Activated B cell treated with CpG ODN at 0.5 μM for 24 hours (primary cell): ENCODE measurements at regions not wholly inside any gene's neighbourhood (a gene's known extent, or its start where the extent isn't known, plus 50 kb on each side); places are given as distances from the start of the nearest gene placed in this dataset.

ENCODE experiments used
- ATAC-seq: fragments of 200-7000 bp; cut with Tn5 transposase; one replicate; pipeline ENCODE4 v1.10.0; 2021; ENCODE audit warnings: low read depth, mild to moderate bottlenecking, moderate library complexity
- CTCF ChIA-PET: fragments of 350-600 bp; sonication (Branson Sonifier 250); formaldehyde crosslinking; loops from one replicate; lab custom pipeline; 2021; ENCODE audit warnings: antibody characterized with exemption; lab: Charles Lee
- POLR2A ChIA-PET: fragments of 350-600 bp; sonication (Branson Sonifier 250); formaldehyde crosslinking; loops from one replicate; lab custom pipeline; 2021; ENCODE audit warnings: antibody characterized with exemption; lab: Charles Lee
- DNase-seq: peaks from one replicate; pipeline ENCODE4 v3.0.0; 2022
- H3K27ac Mint-ChIP-seq: one replicate; pipeline ENCODE4 v1.8.0; 2020; ENCODE audit warnings: mixed read lengths
- H3K27me3 Mint-ChIP-seq: one replicate; pipeline ENCODE4 v1.8.0; 2021; ENCODE audit warnings: mixed read lengths
- H3K36me3 Mint-ChIP-seq: one replicate; pipeline ENCODE4 v1.8.0; 2021; ENCODE audit warnings: low read depth, mixed read lengths
- H3K4me1 Mint-ChIP-seq: one replicate; pipeline ENCODE4 v1.8.0; 2021; ENCODE audit warnings: mixed read lengths
- H3K4me3 Mint-ChIP-seq: one replicate; pipeline ENCODE4 v1.8.0; 2020; ENCODE audit warnings: mild to moderate bottlenecking, mixed read lengths
- H3K9me3 Mint-ChIP-seq: one replicate; pipeline ENCODE4 v1.8.0; 2020; ENCODE audit warnings: mixed read lengths
- CTCF ChIP-seq: fragments of 200-600 bp; IDR thresholded peaks from one replicate; pipeline ENCODE4 v1.8.0; 2022; ENCODE audit warnings: antibody characterized with exemption, mild to moderate bottlenecking
- intact Hi-C: fragments of 100-400 bp; cut with micrococcal nuclease; formaldehyde crosslinking; loops from one replicate; pipeline ENCODE4 v1.15.1; 2024

- ChIA-PET CTCF (no interaction called here), POLR2A (no interaction called here)
- Mint-ChIP-seq H3K27me3 (peaks cover 13% of the 10 kb centered on the region), H3K27ac (no peak overlapping the region), H3K36me3 (peaks cover 3% of the 10 kb centered on the region), H3K9me3 (peaks cover 21% of the 10 kb centered on the region), H3K4me1 (no peaks in the 10 kb centered on the region), H3K4me3 (no peak overlapping the region)
- intact Hi-C loops, result no loop called here
- no peak for TF ChIP-seq CTCF
- ATAC-seq (no peak), DNase-seq (no peak)
Measured at GRCh38 chr20:37455659-37456058, 65.4 kb upstream of the NNAT start.

GRCh38 chr20:37456948-37457347 is 64.1 kb upstream of the NNAT start:
- Mint-ChIP-seq H3K27me3 (peaks cover 13% of the 10 kb centered on the region), H3K9me3 (peaks cover 21% of the 10 kb centered on the region), H3K36me3 (peaks cover 3% of the 10 kb centered on the region), H3K4me3 (no peak overlapping the region), H3K27ac (no peak overlapping the region), H3K4me1 (no peaks in the 10 kb centered on the region)
- ChIA-PET POLR2A (no interaction called here), CTCF (no interaction called here)
- no peak for DNase-seq
- TF ChIP-seq CTCF, result no peak
- intact Hi-C loops, result no loop called here
- ATAC-seq, result no peak

DNA sequence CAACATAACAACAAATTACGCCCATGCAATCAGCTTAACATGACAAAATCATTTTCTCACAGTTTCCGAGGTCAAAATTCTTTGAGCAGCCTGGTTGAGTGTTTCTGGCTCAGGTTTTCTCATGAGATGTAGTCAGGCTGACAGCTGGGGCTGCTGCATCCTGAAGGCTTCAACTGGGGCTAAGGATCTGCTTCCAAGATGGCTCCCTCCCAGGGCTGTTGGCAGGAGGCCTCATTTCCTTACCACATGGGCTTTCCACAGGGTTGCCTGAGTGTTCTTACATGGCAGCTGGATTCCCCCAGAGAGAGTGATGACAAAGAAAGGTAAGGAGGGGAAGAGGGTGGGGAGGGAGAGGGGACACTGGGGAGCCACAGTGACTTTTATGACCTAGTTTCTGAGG is 63.1 kb upstream of the NNAT start:
- H3K36me3 Mint-ChIP-seq, result peaks cover 3% of the 10 kb centered on the region
- ATAC-seq, result no peak
- peaks cover 21% of the 10 kb centered on the region for H3K9me3 Mint-ChIP-seq
- no peak overlapping the region for H3K4me3 Mint-ChIP-seq
- H3K27me3 Mint-ChIP-seq, result peaks cover 13% of the 10 kb centered on the region
- CTCF ChIA-PET, result no interaction called here
- TF ChIP-seq CTCF, result no peak
- intact Hi-C loops, result no loop called here
- DNase-seq, result no peak
- no peak overlapping the region for H3K27ac Mint-ChIP-seq
- POLR2A ChIA-PET, result no interaction called here
- no peaks in the 10 kb centered on the region for H3K4me1 Mint-ChIP-seq

GRCh38 chr20:37458761-37459160 is 62.3 kb upstream of the NNAT start:
- peaks cover 21% of the 10 kb centered on the region for H3K9me3 Mint-ChIP-seq
- peaks cover 9% of the 10 kb centered on the region for H3K27me3 Mint-ChIP-seq
- peaks cover 3% of the 10 kb centered on the region for H3K36me3 Mint-ChIP-seq
- ChIA-PET CTCF (no interaction called here), POLR2A (no interaction called here)
- ATAC-seq (no peak), DNase-seq (no peak)
- H3K27ac Mint-ChIP-seq, result no peak overlapping the region
- H3K4me3 Mint-ChIP-seq, result no peak overlapping the region
- intact Hi-C loops, result no loop called here
- TF ChIP-seq CTCF, result no peak
- no peaks in the 10 kb centered on the region for H3K4me1 Mint-ChIP-seq

DNA sequence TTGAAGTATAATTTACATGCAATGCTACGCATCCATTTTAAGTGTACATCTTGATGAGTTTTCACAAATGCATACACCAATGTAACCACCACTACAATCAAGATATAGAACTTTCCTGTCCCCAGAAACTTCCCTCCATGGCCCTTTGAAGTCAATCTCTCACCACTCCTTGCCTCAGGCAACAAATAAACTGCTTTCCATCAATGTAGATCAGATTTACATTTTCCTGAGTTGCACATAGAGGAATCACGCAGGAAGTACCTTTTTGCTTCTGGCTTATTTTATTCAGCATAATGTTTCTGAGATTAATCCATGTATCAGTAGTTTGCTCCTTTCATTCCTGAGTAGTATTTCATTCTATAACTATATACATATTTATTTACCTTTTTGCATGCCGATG is 59.6 kb upstream of the NNAT start:
- CTCF ChIA-PET, result no interaction called here

More for the DNA sequence above, 59.6 kb upstream of the NNAT start:
- DNase-seq, result no peak
- POLR2A ChIA-PET, result no interaction called here
- no peak for ATAC-seq
- intact Hi-C loops, result no loop called here
- TF ChIP-seq CTCF, result no peak
- H3K27me3 Mint-ChIP-seq, result peaks cover 3% of the 10 kb centered on the region
- no peak overlapping the region for H3K4me3 Mint-ChIP-seq
- peaks cover 12% of the 10 kb centered on the region for H3K9me3 Mint-ChIP-seq
- peaks cover 3% of the 10 kb centered on the region for H3K36me3 Mint-ChIP-seq
- H3K27ac Mint-ChIP-seq, result no peak overlapping the region
- H3K4me1 Mint-ChIP-seq, result no peaks in the 10 kb centered on the region
